ENCODE measurements at regions not wholly inside any gene's neighbourhood (a gene's known extent, or its start where the extent isn't known, plus 50 kb on each side); places are given as distances from the start of the nearest gene placed in this dataset.
A peak's percentile ranks its signal among the peaks of the same experiment; 100 is the strongest.
"Not testable (repeated sequence)": the region's sequence is repeated elsewhere in the genome, so short reads cannot be mapped to it uniquely, and the experiment has no call there.

GRCh38 chr4:56575820-56576429 is 70.3 kb downstream of the ARL9 start:
- peak; percentile 8 to 16 (median 11) for DNase-seq (ENCODE audit: low read depth in 4 of 4, low spot score in 3 of 4)

GRCh38 chr4:56592417-56592816 is 86.8 kb downstream of the ARL9 start:
- DNase-seq (ENCODE audit: low read depth in 4 of 4, low spot score in 3 of 4) = not testable (repeated sequence)

Measured in left renal pelvis (tissue), 4 donors.